OCI-LY3 (cell line): ENCODE measurements at regions not wholly inside any gene's neighbourhood (a gene's known extent, or its start where the extent isn't known, plus 50 kb on each side); places are given as distances from the start of the nearest gene placed in this dataset.
"Not testable (repeated sequence)": the region's sequence is repeated elsewhere in the genome, so short reads cannot be mapped to it uniquely, and the experiment has no call there.

Experiments used
- H2AFZ ChIP-seq: fragments of 200-600, 300-600 bp; shearing (Covaris generic); 2 replicates; pipeline ENCODE4 v1.6.0; 2014; ENCODE audit warnings: antibody characterized with exemption, low read depth, low read length
- H3K27ac ChIP-seq: fragments of 200-600, 300-600 bp; sonication (generic); 2 replicates; pipeline ENCODE4 v1.5.1; 2014; ENCODE audit warnings: mild to moderate bottlenecking, low read length, moderate library complexity, mixed read lengths
- H3K27me3 ChIP-seq: fragments of 200-600, 300-600 bp; sonication (generic); 2 replicates; pipeline ENCODE4 v1.6.1; 2014; ENCODE audit warnings: low read depth, low read length, mixed read lengths
- H3K36me3 ChIP-seq: fragments of 200-600, 300-600 bp; sonication (generic); replicated peaks from 2 replicates; pipeline ENCODE3; 2014; ENCODE audit warnings: low read depth, low read length, mixed read lengths
- H3K4me1 ChIP-seq: fragments of 300-600, 200-600 bp; sonication (generic); 2 replicates; pipeline ENCODE4 v1.6.1; 2014; ENCODE audit warnings: low read length, mixed read lengths
- H3K4me2 ChIP-seq: fragments of 200-600, 300-600 bp; sonication (generic); 2 replicates; pipeline ENCODE4 v1.6.1; 2014; ENCODE audit warnings: low read length, mixed read lengths
- H3K4me3 ChIP-seq: fragments of 300-600, 200-600 bp; sonication (generic); 2 replicates; pipeline ENCODE4 v1.5.1; 2014; ENCODE audit warnings: antibody characterized with exemption, mild to moderate bottlenecking, low read length, moderate library complexity
- H3K79me2 ChIP-seq: fragments of 300-600, 200-600 bp; shearing (Covaris generic); 2 replicates; pipeline ENCODE4 v1.6.1; 2014; ENCODE audit warnings: mild to moderate bottlenecking, low read length, mixed read lengths
- H3K9ac ChIP-seq: fragments of 300-600, 200-600 bp; shearing (Covaris generic); 2 replicates; pipeline ENCODE4 v1.6.0; 2014; ENCODE audit warnings: mild to moderate bottlenecking, low read length, moderate library complexity
- H3K9me3 ChIP-seq: fragments of 200-600, 300-600 bp; shearing (Covaris generic); 2 replicates; pipeline ENCODE4 v1.6.1; 2014; ENCODE audit warnings: low read length, mixed read lengths; ENCODE audit not compliant: insufficient read depth
- H4K20me1 ChIP-seq: fragments of 200-600, 300-600 bp; sonication (generic); 2 replicates; pipeline ENCODE4 v1.6.1; 2016; ENCODE audit warnings: low read length, mixed read lengths; ENCODE audit not compliant: insufficient read depth
- EZH2phosphoT487 ChIP-seq: fragments of 200-600 bp; shearing (Covaris generic); IDR thresholded peaks from 2 replicates; pipeline ENCODE4 v1.6.1; 2018; ENCODE audit warnings: antibody characterized with exemption, mixed run types, low read depth
- TF ChIP-seq, protein P1 (sequence below): fragments of 200-600, 300-600 bp; sonication (generic); IDR thresholded peaks from 2 replicates; pipeline ENCODE4 v1.5.1; 2014; ENCODE audit warnings: antibody characterized with exemption, low read length, low read depth

DNA sequence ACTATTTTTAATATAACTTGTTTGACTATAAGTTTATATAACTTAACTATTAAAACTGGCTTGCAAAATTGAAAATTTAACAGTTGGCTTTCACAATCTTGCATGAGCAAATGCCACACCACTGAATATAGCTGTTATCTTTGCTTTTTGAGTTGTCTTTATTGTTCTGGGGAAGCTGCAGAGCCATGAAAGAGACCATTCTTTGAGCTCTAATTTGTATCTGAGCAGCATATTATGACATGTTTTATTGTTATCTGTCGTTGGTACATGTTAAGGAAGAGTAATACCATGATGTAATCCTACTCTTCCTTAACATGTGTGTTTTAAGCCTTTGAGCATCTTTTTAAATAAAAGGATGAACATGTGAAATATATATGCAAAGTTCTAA lies 97.1 kb upstream of the ANK2 start:
- Histone ChIP-seq H3K79me2 (no peaks in the 10 kb centered on the region), H3K4me2 (no peak overlapping the region), H3K9ac (no peak overlapping the region), H3K27ac (no peak overlapping the region), H3K27me3 (no peaks in the 10 kb centered on the region), H3K4me3 (no peak overlapping the region), H2AFZ (no peak overlapping the region), H4K20me1 (no peaks in the 10 kb centered on the region), H3K4me1 (0 out of 2 replicates have a peak, but pooled peaks cover 3% of the 10 kb centered on the region), H3K36me3 (no peaks in the 10 kb centered on the region), H3K9me3 (no peaks in the 10 kb centered on the region)
- TF ChIP-seq, protein P1, sequence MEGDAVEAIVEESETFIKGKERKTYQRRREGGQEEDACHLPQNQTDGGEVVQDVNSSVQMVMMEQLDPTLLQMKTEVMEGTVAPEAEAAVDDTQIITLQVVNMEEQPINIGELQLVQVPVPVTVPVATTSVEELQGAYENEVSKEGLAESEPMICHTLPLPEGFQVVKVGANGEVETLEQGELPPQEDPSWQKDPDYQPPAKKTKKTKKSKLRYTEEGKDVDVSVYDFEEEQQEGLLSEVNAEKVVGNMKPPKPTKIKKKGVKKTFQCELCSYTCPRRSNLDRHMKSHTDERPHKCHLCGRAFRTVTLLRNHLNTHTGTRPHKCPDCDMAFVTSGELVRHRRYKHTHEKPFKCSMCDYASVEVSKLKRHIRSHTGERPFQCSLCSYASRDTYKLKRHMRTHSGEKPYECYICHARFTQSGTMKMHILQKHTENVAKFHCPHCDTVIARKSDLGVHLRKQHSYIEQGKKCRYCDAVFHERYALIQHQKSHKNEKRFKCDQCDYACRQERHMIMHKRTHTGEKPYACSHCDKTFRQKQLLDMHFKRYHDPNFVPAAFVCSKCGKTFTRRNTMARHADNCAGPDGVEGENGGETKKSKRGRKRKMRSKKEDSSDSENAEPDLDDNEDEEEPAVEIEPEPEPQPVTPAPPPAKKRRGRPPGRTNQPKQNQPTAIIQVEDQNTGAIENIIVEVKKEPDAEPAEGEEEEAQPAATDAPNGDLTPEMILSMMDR, result no peak
- no peak for TF ChIP-seq EZH2phosphoT487

DNA sequence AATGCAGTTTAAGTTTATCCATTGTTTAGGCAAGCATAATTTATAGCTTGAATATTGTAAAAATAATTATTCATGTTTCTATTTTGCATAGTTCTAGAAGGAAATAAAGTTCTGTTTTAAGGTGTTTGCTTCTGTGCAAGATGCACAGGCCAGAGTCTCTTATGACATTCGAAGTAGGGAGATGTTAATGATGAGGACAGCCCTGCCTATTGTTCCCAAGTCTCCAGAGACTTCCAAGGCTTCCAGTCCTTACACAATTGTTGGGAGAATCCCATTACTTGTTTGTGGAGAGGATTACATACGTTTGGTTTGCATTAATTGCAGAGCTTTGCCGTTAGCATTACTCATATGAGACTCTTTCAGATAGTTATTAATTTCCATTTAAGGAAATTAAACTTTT lies 96.2 kb upstream of the ANK2 start:
- Histone ChIP-seq H3K4me2 (no peak overlapping the region), H3K9ac (no peak overlapping the region), H3K36me3 (no peaks in the 10 kb centered on the region), H3K79me2 (no peaks in the 10 kb centered on the region), H4K20me1 (no peaks in the 10 kb centered on the region), H3K4me3 (no peak overlapping the region), H3K27me3 (no peaks in the 10 kb centered on the region), H2AFZ (no peak overlapping the region), H3K9me3 (no peaks in the 10 kb centered on the region), H3K4me1 (0 out of 2 replicates have a peak, but pooled peaks cover 3% of the 10 kb centered on the region), H3K27ac (no peak overlapping the region)
- TF ChIP-seq, protein P1, result no peak
- TF ChIP-seq EZH2phosphoT487, result no peak

DNA sequence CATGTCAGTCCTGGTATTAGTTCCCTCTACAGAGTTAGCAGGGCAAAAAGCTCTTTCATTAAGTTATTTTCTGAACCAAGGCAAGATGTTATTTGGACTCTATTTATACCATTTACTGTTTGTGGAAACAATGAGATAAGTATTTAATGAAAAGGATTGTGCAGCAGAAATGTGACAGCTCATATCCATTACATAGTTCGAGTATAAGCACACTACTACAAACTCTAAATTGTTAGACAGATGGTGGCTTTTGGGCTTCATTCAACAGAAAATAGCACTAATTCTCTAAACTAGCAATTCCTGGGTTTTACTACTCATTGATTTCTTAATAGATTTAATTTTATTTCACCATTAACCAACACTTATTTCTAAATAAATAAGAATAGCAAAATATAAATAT lies 95.2 kb upstream of the ANK2 start:
- H4K20me1 ChIP-seq, result no peaks in the 10 kb centered on the region
- H3K4me1 ChIP-seq, result 0 out of 2 replicates have a peak, but pooled peaks cover 3% of the 10 kb centered on the region
- TF ChIP-seq, protein P1, result no peak
- TF ChIP-seq EZH2phosphoT487, result no peak
- no peak overlapping the region for H2AFZ ChIP-seq
- H3K79me2 ChIP-seq, result no peaks in the 10 kb centered on the region
- no peak overlapping the region for H3K27ac ChIP-seq
- no peak overlapping the region for H3K4me2 ChIP-seq
- H3K27me3 ChIP-seq, result no peaks in the 10 kb centered on the region
- no peak overlapping the region for H3K9ac ChIP-seq
- H3K36me3 ChIP-seq, result no peaks in the 10 kb centered on the region
- H3K9me3 ChIP-seq, result no peaks in the 10 kb centered on the region
- H3K4me3 ChIP-seq, result no peak overlapping the region

DNA sequence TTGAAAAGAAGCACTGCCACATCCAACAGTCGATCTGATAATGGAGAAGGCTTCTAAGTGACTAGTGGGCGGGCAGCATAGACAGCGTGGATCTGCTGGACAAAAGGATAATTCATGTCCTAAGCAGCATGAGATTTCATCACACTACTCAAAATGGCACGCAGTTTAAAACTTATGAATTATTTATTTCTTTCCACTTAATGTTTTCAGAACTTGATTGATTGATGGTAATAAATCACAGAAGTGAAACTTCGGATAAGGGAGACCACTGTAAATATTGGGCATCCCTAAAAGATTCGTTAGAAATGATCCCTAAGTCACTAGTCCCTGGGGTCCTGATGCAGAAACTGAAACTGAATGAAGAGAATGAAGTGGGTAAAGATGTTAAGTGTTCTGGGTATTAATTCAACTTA lies 93.0 kb upstream of the ANK2 start:
- H3K9me3 ChIP-seq, result no peaks in the 10 kb centered on the region

DNA sequence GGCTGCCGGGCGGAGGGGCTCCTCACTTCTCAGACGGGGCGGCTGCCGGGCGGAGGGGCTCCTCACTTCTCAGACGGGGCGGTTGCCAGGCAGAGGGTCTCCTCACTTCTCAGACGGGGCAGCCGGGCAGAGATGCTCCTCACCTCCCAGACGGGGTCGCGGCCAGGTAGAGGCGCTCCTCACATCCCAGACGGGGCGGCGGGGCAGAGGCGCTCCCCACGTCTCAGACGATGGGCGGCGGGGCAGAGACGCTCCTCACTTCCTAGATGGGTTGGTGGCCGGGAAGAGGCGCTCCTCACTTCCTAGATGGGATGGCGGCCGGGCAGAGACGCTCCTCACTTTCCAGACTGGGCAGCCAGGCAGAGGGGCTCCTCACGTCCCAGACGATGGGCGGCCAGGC lies 91.7 kb upstream of the ANK2 start:
- not testable (repeated sequence) for H2AFZ ChIP-seq, H3K27me3 ChIP-seq, H3K36me3 ChIP-seq, H4K20me1 ChIP-seq, H3K9ac ChIP-seq, H3K4me2 ChIP-seq, H3K27ac ChIP-seq, H3K4me1 ChIP-seq, H3K4me3 ChIP-seq, H3K9me3 ChIP-seq, H3K79me2 ChIP-seq

More for the DNA sequence above, 93.0 kb upstream of the ANK2 start:
- no peaks in the 10 kb centered on the region for H3K36me3 ChIP-seq
- H4K20me1 ChIP-seq, result no peaks in the 10 kb centered on the region
- H3K27ac ChIP-seq, result no peak overlapping the region
- no peaks in the 10 kb centered on the region for H3K79me2 ChIP-seq
- TF ChIP-seq, protein P1, result no peak
- no peak for TF ChIP-seq EZH2phosphoT487
- no peak overlapping the region for H3K4me2 ChIP-seq
- H3K4me1 ChIP-seq, result 0 out of 2 replicates have a peak, but pooled peaks cover 3% of the 10 kb centered on the region
- H3K27me3 ChIP-seq, result no peaks in the 10 kb centered on the region
- no peak overlapping the region for H3K9ac ChIP-seq
- H3K4me3 ChIP-seq, result no peak overlapping the region
- no peak overlapping the region for H2AFZ ChIP-seq
